MCF 10A (cell line): ENCODE measurements at regions not wholly inside any gene's neighbourhood (a gene's known extent, or its start where the extent isn't known, plus 50 kb on each side); places are given as distances from the start of the nearest gene placed in this dataset.

Source experiments
- BruUV-seq: library from RNA; stranded (reverse); fragments of 400-500 nt; replicated peaks from 2 replicates; lab custom pipeline; 2021; lab: Mats Ljungman, UMichigan
- CTCF ChIA-PET: fragments of 300-600 bp; sonication (Branson Sonifier 250); formaldehyde crosslinking; extraction: SDS; loops from one replicate; lab custom pipeline; 2021; ENCODE audit warnings: antibody characterized with exemption, inconsistent platforms; lab: Yijun Ruan, JAX
- POLR2A ChIA-PET: fragments of 300-600, 350-650 bp; sonication (Branson Sonifier 250); formaldehyde crosslinking; extraction: SDS; loops from one replicate; lab custom pipeline; 2020; ENCODE audit warnings: antibody characterized with exemption, inconsistent platforms; lab: Yijun Ruan, JAX
- DNase-seq: peaks from one replicate; pipeline ENCODE4 v3.0.0-alpha.2; 2018; ENCODE audit not compliant: unreplicated experiment
- H3K27ac Mint-ChIP-seq: one replicate; pipeline ENCODE4 v1.8.0; 2022; ENCODE audit warnings: mild to moderate bottlenecking, low read depth, mixed read lengths; ENCODE audit not compliant: unreplicated experiment
- H3K27me3 Mint-ChIP-seq: one replicate; pipeline ENCODE4 v1.8.0; 2022; ENCODE audit warnings: mixed read lengths; ENCODE audit not compliant: insufficient read depth, unreplicated experiment
- H3K36me3 Mint-ChIP-seq: one replicate; pipeline ENCODE4 v1.8.0; 2022; ENCODE audit warnings: mild to moderate bottlenecking, moderate library complexity, mixed read lengths; ENCODE audit not compliant: insufficient read depth, unreplicated experiment
- H3K4me1 Mint-ChIP-seq: one replicate; pipeline ENCODE4 v1.8.0; 2022; ENCODE audit warnings: mixed read lengths; ENCODE audit not compliant: insufficient read depth, unreplicated experiment
- H3K4me3 Mint-ChIP-seq: one replicate; pipeline ENCODE4 v1.8.0; 2022; ENCODE audit warnings: mild to moderate bottlenecking, moderate library complexity, mixed read lengths; ENCODE audit not compliant: unreplicated experiment
- H3K9me3 Mint-ChIP-seq: one replicate; pipeline ENCODE4 v1.8.0; 2022; ENCODE audit warnings: mixed read lengths; ENCODE audit not compliant: unreplicated experiment
- CTCF ChIP-seq: fragments of 200-600 bp; IDR thresholded peaks from one replicate; pipeline ENCODE4 v1.8.0; 2022; ENCODE audit warnings: antibody characterized with exemption, mild to moderate bottlenecking; ENCODE audit not compliant: unreplicated experiment
- intact Hi-C: fragments of 100-400 bp; cut with micrococcal nuclease; formaldehyde crosslinking; loops from 2 replicates; pipeline ENCODE4 v1.14.1; 2022

GRCh38 chr1:60987904-60988303, 94.5 kb upstream of the NFIA start:
- ChIA-PET POLR2A (no interaction called here), CTCF (interaction anchor here (0.7 to 6.3 kb wide), 4 partner anchors 8 to 1728 kb away, joined by 3 to 62 read pairs (median 8); no protein-coding TSS in a partner anchor)
- H3K36me3 Mint-ChIP-seq = no peaks in the 10 kb centered on the region
- no peaks in the 10 kb centered on the region for H3K9me3 Mint-ChIP-seq
- no peak for TF ChIP-seq CTCF
- intact Hi-C loops = no loop called here
- H3K4me3 Mint-ChIP-seq = no peak overlapping the region
- H3K27me3 Mint-ChIP-seq = no peaks in the 10 kb centered on the region
- no peak for DNase-seq
- H3K4me1 Mint-ChIP-seq = no peaks in the 10 kb centered on the region
- BruUV-seq = no TSS peak
- H3K27ac Mint-ChIP-seq = no peak overlapping the region

GRCh38 chr1:60984062-60984799, 98.1 kb upstream of the NFIA start:
- Mint-ChIP-seq H3K27me3 (no peaks in the 10 kb centered on the region), H3K36me3 (no peaks in the 10 kb centered on the region), H3K4me3 (no peak overlapping the region), H3K9me3 (no peaks in the 10 kb centered on the region), H3K27ac (no peak overlapping the region), H3K4me1 (no peaks in the 10 kb centered on the region)
- no TSS peak for BruUV-seq
- DNase-seq = no peak
- ChIA-PET CTCF (interaction anchor here (0.5 to 4.4 kb wide), 7 partner anchors 9 to 468 kb away, joined by 4 to 23 read pairs (median 5); no protein-coding TSS in a partner anchor), POLR2A (interaction anchor here (0.7 kb wide), 1 partner anchor 353 kb away, joined by 3 read pairs; no protein-coding TSS in a partner anchor)
- intact Hi-C loops = no loop called here
- no peak for TF ChIP-seq CTCF

GRCh38 chr1:60983701-60984061, 98.7 kb upstream of the NFIA start:
- H3K4me3 Mint-ChIP-seq = no peak overlapping the region
- H3K27me3 Mint-ChIP-seq = no peaks in the 10 kb centered on the region
- BruUV-seq = no TSS peak
- intact Hi-C loops = no loop called here
- H3K4me1 Mint-ChIP-seq = no peaks in the 10 kb centered on the region
- H3K36me3 Mint-ChIP-seq = no peaks in the 10 kb centered on the region
- no peaks in the 10 kb centered on the region for H3K9me3 Mint-ChIP-seq
- H3K27ac Mint-ChIP-seq = no peak overlapping the region
- no peak for TF ChIP-seq CTCF
- CTCF ChIA-PET = interaction anchor here (0.5 to 4.4 kb wide), 5 partner anchors 9 to 702 kb away, joined by 3 to 23 read pairs (median 5); no protein-coding TSS in a partner anchor
- POLR2A ChIA-PET = interaction anchor here (0.9 kb wide), 1 partner anchor 605 kb away, joined by 3 read pairs; no protein-coding TSS in a partner anchor
- no peak for DNase-seq

- POLR2A ChIA-PET = interaction anchor here (0.8 to 1.0 kb wide), 2 partner anchors 10 to 138 kb away, joined by 3 to 4 read pairs; no protein-coding TSS in a partner anchor
- Mint-ChIP-seq H3K9me3 (no peaks in the 10 kb centered on the region), H3K4me3 (no peak overlapping the region), H3K36me3 (no peaks in the 10 kb centered on the region), H3K27ac (no peak overlapping the region), H3K4me1 (no peaks in the 10 kb centered on the region), H3K27me3 (no peaks in the 10 kb centered on the region)
- BruUV-seq = no TSS peak
- intact Hi-C loops = no loop called here
- CTCF ChIA-PET = interaction anchor here (0.6 to 4.4 kb wide), 9 partner anchors 7 to 733 kb away, joined by 3 to 23 read pairs (median 5); no protein-coding TSS in a partner anchor
- no peak for TF ChIP-seq CTCF
- no peak for DNase-seq
These were observed 99.8 kb upstream of the NFIA start for GRCh38 chr1:60982539-60982938.
